HS-5 (cell line): ENCODE measurements at regions not wholly inside any gene's neighbourhood (a gene's known extent, or its start where the extent isn't known, plus 50 kb on each side); places are given as distances from the start of the nearest gene placed in this dataset.
"Not testable (repeated sequence)": the region's sequence is repeated elsewhere in the genome, so short reads cannot be mapped to it uniquely, and the experiment has no call there.

Experiments used
- DNase-seq: peaks from one replicate; pipeline ENCODE4 v3.0.0-alpha.2; 2012; ENCODE audit warnings: low read depth

GRCh38 chr15:20289538-20290103 is 252.0 kb downstream of the GOLGA6L6 start:
- not testable (repeated sequence) for DNase-seq

GRCh38 chr15:20288800-20289537 is 252.6 kb downstream of the GOLGA6L6 start:
- DNase-seq: not testable (repeated sequence)

DNA sequence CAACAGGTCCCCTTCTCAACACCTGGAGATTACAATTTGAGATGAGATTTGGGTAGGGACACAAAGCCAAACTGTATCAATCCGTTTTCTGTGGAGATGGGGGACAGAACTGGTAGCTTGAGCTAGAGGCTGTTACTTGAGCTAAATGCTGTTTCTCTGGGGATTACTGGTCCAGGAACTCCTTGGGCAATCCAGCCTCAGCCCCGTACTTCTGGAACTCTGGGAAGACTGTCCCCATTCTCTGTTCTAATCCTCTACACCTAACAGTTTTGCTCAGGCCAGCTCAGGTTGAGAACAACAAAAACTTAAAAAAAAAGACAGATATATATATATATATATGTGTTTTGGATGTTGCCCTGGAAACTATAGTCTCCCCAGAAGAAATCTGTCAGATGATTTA is 255.0 kb downstream of the GOLGA6L6 start:
- not testable (repeated sequence) for DNase-seq

DNA sequence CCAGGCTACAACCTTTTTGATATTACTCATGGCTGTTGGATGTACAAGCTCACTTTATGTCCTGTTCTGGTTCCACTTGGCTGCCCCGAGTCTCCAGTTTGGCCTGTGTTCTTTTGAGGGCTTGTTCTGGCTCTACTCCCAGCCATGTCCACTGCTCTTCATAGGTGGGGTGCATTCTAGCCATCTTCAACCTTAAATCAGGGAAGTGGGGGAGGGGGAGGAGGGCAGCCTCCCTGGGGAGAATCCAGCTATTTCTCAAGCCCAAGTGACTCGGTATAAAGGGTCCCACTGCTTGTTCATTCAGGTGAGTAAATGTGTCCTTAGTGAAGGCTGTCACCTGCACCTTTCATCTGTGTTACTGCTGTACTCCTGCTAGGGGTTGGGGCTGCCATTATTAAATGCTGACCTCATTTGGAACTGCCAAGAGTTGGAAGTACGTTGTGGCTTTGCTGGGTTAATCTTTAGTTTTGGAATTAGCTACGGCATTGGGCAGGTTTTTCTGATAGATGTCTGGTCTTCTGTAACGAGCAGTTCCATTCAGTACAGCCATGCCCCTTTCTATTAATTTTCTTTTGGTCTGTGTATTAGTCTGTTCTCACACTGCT is 255.8 kb downstream of the GOLGA6L6 start:
- not testable (repeated sequence) for DNase-seq

DNA sequence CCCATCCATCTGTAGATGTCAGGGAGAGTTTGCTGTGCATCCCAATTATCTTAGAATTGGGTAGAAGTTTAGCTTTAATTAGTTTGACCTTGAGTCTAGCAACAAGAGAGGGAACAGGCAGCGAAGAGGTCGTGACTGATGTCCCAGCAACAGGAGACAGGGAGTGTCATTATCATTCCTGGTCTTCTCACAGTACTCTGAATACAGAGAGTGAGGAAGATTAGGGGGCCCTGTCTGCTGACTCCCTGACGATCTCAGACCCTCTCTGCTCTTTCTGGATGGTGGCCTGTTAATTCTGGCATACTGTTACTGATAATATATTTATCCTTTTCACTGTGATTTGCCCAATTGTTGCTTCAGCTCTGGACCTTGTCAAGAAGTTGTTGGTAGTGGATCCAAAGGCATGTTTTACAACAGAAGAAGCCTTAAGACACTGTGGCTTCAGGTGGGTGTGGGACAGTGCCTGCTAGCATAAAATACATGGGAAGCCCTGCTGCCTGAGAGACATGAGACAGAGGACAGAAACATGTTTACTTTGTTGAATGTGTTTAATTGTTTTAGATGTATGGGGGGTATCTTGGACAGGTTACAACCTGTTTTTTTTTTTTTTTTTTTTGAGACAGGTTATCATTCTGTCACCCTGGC is 256.6 kb downstream of the GOLGA6L6 start:
- not testable (repeated sequence) for DNase-seq

DNA sequence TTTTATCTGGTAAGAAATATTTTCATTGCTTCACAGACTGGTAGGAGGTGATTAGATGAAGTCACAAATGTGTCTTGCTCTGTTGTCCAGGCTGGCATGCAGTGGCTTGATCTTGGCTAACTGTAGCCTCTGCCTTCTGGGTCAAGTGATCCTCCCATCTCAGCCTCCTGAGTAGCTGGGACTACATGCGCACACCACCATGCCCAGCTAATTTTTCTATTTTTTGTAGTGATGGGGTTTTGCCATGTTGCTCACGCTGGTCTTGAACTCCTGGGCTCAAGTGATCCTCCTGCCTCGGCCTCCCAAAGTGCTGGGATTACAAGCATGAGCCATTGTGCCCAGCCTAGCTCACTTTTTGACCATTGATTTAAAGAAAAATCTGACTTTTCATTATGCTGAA is 257.9 kb downstream of the GOLGA6L6 start:
- not testable (repeated sequence) for DNase-seq

DNA sequence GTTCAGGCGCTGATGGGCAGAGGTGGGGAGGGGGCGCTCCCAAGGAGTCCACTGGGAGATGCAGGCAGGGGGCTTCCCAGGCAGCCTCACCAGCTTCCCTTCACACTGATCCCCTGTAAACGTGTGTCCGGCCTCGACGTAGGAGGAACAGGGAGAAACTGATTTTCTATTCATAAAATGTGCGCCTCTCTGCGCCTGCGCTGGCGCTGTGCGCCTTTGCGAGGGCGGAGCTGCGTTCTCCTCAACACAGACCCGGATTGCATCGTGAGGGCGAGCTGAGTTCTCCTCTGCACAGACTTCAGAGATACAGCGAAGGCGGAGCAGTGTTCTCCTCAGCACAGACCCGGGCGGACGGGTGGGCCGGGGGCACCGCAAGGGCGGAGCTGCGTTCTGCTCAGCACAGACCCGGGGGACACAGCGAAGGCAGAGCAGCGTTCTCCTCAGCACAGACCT is 259.1 kb downstream of the GOLGA6L6 start:
- not testable (repeated sequence) for DNase-seq

DNA sequence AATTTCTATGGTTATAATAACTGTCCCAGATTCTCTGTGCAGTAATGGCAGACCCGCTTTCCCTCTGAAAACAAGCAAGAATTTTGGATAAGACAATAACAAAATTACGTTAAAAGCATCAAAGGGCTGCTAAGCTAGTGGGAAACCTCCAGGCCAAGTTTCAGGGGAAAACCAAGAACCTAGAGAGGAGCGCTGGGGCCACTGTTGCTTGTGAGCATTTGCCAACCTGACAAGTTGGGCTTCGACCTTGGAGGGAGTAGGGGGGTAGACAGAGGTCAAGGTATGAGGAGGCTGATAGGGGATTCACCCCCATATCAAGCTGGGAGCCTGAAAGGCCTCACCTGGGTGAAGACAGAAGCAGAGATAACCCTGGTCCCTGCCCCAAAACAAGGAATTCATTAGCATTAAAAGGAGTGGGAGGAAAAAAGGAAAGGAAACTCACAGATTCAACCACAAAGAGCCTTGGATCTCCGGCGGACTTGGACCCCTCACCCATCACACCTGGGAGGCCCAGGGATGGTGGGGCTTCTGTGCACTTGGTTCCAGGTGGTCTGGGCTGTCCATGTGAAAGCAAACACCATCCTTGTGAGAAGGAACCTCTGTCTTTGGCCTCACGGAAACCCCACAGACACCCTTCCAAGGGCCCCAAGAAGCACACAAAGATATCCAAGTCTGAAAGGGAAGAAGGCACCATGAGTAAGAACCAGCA is 259.9 kb downstream of the GOLGA6L6 start:
- DNase-seq: not testable (repeated sequence)

DNA sequence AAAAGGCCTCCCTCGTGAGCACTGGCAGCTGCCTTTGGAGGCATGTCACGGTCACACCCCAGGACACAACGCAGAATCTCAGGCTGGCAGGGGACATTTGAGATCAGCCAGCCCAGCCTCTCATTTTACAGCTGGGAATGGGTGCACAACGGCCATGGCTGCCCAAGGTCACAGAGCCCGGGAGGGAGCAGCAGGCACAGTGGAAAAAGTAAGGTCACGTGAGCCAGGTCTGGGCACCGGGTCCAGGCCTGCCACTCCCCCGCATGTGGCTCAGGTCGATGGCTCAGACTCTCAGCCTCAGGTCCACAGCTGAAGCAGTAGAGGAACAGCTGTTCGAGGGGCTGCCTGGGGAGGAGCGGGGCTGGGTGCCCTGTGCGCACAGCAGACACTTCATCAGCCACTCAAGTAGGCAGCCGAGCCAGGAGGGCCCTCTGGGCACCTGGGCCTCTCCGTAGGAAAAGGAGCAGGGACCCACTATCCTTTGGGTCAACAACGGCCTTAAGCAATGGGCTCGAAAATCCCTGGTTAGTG is 260.6 kb downstream of the GOLGA6L6 start:
- DNase-seq: no peak

GRCh38 chr15:20280141-20280932 is 261.3 kb downstream of the GOLGA6L6 start:
- not testable (repeated sequence) for DNase-seq

- not testable (repeated sequence) for DNase-seq
Measured at GRCh38 chr15:20279056-20279455, 262.5 kb downstream of the GOLGA6L6 start.

GRCh38 chr15:20278376-20278775 is 263.2 kb downstream of the GOLGA6L6 start:
- not testable (repeated sequence) for DNase-seq

GRCh38 chr15:20277451-20277850 is 264.1 kb downstream of the GOLGA6L6 start:
- not testable (repeated sequence) for DNase-seq

DNA sequence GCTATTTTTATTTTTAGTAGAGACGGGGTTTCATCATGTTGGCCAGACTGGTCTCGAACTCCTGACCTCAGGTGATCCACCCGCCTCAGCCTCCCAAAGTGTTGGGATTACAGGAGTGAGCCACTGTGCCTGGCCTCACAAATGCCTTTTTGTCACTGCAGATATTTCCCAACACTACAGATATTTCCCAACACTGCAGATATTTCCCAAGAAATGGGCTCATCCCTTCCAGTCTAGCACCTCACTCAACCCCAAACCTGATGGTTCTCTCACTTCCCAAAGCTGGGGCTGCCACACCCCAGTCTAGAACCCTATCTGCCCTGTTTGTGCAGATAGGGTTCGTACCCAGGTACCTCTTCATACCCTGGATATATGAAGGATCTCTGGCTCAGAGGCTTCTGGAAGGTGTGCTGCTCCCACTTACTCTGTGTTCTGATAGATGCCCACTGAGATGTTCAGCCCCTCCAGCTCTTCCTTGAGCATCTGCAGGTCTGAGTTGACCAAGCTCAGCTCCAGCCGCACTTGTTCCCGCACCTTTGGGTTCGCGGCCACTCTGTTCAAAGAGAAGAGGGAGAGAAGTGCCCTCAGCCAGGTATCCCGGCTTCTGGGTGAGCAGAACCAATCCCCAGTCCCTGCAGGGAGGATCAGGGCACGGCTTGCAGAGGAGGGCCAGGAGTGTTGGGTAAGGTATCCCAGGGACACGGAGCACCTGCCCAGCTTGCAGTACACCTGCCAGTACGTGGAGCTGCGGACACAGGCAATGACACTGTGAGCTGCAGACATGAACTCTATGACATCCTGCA is 265.1 kb downstream of the GOLGA6L6 start:
- not testable (repeated sequence) for DNase-seq

DNA sequence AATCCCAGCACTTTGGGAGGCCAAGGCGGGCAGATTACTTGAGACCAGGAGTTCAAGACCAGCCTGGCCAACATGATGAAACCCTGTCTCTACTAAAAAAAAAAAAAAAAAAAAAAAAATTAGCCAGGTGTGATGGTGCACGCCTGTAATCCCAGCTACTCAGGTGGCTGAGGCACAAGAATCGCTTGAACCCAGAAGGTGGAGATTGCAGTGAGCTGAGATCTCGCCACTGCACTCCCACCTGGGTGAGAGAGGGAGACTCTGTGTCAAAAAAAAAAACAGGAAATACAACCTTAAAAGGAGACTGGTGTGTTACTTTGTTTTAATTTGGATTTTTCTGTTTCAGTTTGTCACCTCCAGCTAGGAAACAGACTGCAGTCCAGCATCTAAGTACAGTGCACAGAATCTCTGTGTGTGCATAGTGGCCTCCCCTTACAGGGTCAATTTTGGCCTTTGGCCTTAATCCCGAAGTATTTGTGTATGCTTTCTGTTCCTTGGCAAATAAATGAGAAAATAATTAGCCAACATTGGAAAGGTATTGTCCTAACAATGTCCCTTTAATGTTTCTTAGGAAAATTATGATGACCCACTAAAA is 266.1 kb downstream of the GOLGA6L6 start:
- not testable (repeated sequence) for DNase-seq

- no peak for DNase-seq
Measured at GRCh38 chr15:20272422-20273184, 269.0 kb downstream of the GOLGA6L6 start.

DNA sequence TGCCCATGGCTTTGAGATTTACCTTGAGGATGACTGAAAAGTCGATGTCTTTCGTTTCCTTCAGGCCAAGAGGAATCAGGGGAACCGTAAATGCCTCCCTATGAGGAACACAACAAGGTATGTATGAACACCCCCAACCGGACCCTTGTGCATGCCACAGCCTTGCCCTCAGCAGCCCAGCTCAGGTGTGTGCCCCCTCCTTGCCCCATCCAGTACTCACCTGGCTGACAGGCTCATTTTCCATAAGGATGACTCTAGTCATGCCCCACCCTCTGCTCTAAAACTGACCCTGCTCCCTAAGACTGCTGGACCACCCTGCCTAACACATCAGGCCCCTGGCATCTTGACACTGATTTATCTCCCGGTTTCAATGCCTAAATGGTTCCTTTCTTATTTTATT is 270.0 kb downstream of the GOLGA6L6 start:
- no peak for DNase-seq

GRCh38 chr15:20269956-20270355 is 271.6 kb downstream of the GOLGA6L6 start:
- not testable (repeated sequence) for DNase-seq

DNA sequence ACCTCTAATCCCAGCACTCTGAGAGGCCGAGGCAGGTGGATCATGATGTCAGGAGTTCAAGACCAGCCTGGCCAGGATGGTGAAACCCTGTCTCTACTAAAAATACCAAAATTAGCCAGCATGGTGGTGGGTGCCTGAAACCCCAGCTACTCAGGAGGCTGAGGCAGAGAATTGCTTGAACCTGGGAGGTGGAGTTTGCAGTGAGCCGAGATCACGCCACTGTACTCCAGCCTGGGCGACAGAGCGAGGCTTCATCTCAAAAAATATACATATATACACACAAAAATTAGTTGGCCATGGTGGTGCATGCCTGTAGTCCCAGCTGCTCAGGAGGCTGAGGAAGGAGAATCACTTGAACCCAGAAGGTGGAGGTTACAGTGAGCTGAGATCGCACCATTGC is 273.6 kb downstream of the GOLGA6L6 start:
- not testable (repeated sequence) for DNase-seq
